ENCODE measurements at regions not wholly inside any gene's neighbourhood (a gene's known extent, or its start where the extent isn't known, plus 50 kb on each side); places are given as distances from the start of the nearest gene placed in this dataset.

GRCh38 chr18:75830828-75831227, 403.3 kb upstream of the SMIM21 start:
- TF ChIP-seq, protein P1, sequence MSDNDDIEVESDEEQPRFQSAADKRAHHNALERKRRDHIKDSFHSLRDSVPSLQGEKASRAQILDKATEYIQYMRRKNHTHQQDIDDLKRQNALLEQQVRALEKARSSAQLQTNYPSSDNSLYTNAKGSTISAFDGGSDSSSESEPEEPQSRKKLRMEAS (IDR thresholded peaks at IDR 0.05) = no peak
- TF ChIP-seq CREB1 (IDR thresholded peaks at IDR 0.05; ENCODE audit: low read depth) = no peak
- TF ChIP-seq, protein P2, sequence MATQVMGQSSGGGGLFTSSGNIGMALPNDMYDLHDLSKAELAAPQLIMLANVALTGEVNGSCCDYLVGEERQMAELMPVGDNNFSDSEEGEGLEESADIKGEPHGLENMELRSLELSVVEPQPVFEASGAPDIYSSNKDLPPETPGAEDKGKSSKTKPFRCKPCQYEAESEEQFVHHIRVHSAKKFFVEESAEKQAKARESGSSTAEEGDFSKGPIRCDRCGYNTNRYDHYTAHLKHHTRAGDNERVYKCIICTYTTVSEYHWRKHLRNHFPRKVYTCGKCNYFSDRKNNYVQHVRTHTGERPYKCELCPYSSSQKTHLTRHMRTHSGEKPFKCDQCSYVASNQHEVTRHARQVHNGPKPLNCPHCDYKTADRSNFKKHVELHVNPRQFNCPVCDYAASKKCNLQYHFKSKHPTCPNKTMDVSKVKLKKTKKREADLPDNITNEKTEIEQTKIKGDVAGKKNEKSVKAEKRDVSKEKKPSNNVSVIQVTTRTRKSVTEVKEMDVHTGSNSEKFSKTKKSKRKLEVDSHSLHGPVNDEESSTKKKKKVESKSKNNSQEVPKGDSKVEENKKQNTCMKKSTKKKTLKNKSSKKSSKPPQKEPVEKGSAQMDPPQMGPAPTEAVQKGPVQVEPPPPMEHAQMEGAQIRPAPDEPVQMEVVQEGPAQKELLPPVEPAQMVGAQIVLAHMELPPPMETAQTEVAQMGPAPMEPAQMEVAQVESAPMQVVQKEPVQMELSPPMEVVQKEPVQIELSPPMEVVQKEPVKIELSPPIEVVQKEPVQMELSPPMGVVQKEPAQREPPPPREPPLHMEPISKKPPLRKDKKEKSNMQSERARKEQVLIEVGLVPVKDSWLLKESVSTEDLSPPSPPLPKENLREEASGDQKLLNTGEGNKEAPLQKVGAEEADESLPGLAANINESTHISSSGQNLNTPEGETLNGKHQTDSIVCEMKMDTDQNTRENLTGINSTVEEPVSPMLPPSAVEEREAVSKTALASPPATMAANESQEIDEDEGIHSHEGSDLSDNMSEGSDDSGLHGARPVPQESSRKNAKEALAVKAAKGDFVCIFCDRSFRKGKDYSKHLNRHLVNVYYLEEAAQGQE (IDR thresholded peaks at IDR 0.05; ENCODE audit: low read depth) = no peak
- no peak for TF ChIP-seq TAF1 (IDR thresholded peaks at IDR 0.05; ENCODE audit: low read depth)
- TF ChIP-seq RAD21 (IDR thresholded peaks at IDR 0.05; ENCODE audit: low read depth) = no peak
- TF ChIP-seq TEAD4 (IDR thresholded peaks at IDR 0.05) = no peak
- TF ChIP-seq EGR1 (IDR thresholded peaks at IDR 0.05) = no peak
- TF ChIP-seq, protein P3, sequence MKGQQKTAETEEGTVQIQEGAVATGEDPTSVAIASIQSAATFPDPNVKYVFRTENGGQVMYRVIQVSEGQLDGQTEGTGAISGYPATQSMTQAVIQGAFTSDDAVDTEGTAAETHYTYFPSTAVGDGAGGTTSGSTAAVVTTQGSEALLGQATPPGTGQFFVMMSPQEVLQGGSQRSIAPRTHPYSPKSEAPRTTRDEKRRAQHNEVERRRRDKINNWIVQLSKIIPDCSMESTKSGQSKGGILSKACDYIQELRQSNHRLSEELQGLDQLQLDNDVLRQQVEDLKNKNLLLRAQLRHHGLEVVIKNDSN (IDR thresholded peaks at IDR 0.05) = no peak
- TF ChIP-seq NFIC (IDR thresholded peaks at IDR 0.05) = no peak
- TF ChIP-seq CEBPB (IDR thresholded peaks at IDR 0.05) = no peak
- TF ChIP-seq EP300 (IDR thresholded peaks at IDR 0.05; ENCODE audit: borderline replicate concordance) = no peak
- TF ChIP-seq FOXM1 (IDR thresholded peaks at IDR 0.05; ENCODE audit: borderline replicate concordance, low read depth) = no peak
- no peak for TF ChIP-seq YY1 (IDR thresholded peaks at IDR 0.05; ENCODE audit: low read depth)
- no peak for TF ChIP-seq ZBTB7A (IDR thresholded peaks at IDR 0.05; ENCODE audit: low read depth)
- no peak for TF ChIP-seq TCF12 (IDR thresholded peaks at IDR 0.05; ENCODE audit: low read depth)

- TF ChIP-seq EP300 (IDR thresholded peaks at IDR 0.05; ENCODE audit: borderline replicate concordance) (no peak), CREB1 (IDR thresholded peaks at IDR 0.05; ENCODE audit: low read depth) (no peak), YY1 (IDR thresholded peaks at IDR 0.05; ENCODE audit: low read depth) (no peak), NFIC (IDR thresholded peaks at IDR 0.05) (no peak), EGR1 (IDR thresholded peaks at IDR 0.05) (no peak)
- TF ChIP-seq, protein P3 (IDR thresholded peaks at IDR 0.05) = no peak
These were observed 401.6 kb upstream of the SMIM21 start for GRCh38 chr18:75829091-75829490.

GRCh38 chr18:75828379-75828778, 400.9 kb upstream of the SMIM21 start:
- TF ChIP-seq EGR1 (IDR thresholded peaks at IDR 0.05) (no peak), YY1 (IDR thresholded peaks at IDR 0.05; ENCODE audit: low read depth) (no peak), RAD21 (IDR thresholded peaks at IDR 0.05; ENCODE audit: low read depth) (no peak), NFIC (IDR thresholded peaks at IDR 0.05) (no peak), TEAD4 (IDR thresholded peaks at IDR 0.05) (no peak), CREB1 (IDR thresholded peaks at IDR 0.05; ENCODE audit: low read depth) (no peak), CEBPB (IDR thresholded peaks at IDR 0.05) (no peak), EP300 (IDR thresholded peaks at IDR 0.05; ENCODE audit: borderline replicate concordance) (no peak), TAF1 (IDR thresholded peaks at IDR 0.05; ENCODE audit: low read depth) (no peak), TCF12 (IDR thresholded peaks at IDR 0.05; ENCODE audit: low read depth) (no peak), FOXM1 (IDR thresholded peaks at IDR 0.05; ENCODE audit: borderline replicate concordance, low read depth) (no peak)
- TF ChIP-seq, protein P3 (IDR thresholded peaks at IDR 0.05) = no peak
- TF ChIP-seq, protein P1 (IDR thresholded peaks at IDR 0.05) = no peak
- TF ChIP-seq, protein P2 (IDR thresholded peaks at IDR 0.05; ENCODE audit: low read depth) = no peak

- TF ChIP-seq, protein P1 (IDR thresholded peaks at IDR 0.05) = no peak
- TF ChIP-seq EGR1 (IDR thresholded peaks at IDR 0.05) (no peak), TCF12 (IDR thresholded peaks at IDR 0.05; ENCODE audit: low read depth) (no peak), TAF1 (IDR thresholded peaks at IDR 0.05; ENCODE audit: low read depth) (no peak), FOXM1 (IDR thresholded peaks at IDR 0.05; ENCODE audit: borderline replicate concordance, low read depth) (no peak)
- TF ChIP-seq, protein P3 (IDR thresholded peaks at IDR 0.05) = no peak
- TF ChIP-seq, protein P2 (IDR thresholded peaks at IDR 0.05; ENCODE audit: low read depth) = no peak
These were observed 400.3 kb upstream of the SMIM21 start for GRCh38 chr18:75827751-75828287.

All from Ishikawa (cell line).